NCI-H2171 (cell line): ENCODE measurements at regions not wholly inside any gene's neighbourhood (a gene's known extent, or its start where the extent isn't known, plus 50 kb on each side); places are given as distances from the start of the nearest gene placed in this dataset.
"Not testable (repeated sequence)": the region's sequence is repeated elsewhere in the genome, so short reads cannot be mapped to it uniquely, and the experiment has no call there.

Experiments used
- DNase-seq: peaks from one replicate; lab custom pipeline; 2025; lab: John Stamatoyannopoulos, UW

- no peak for DNase-seq
Observed at GRCh38 chr1:95532335-95532734, 298.3 kb downstream of the RWDD3 start.

DNA sequence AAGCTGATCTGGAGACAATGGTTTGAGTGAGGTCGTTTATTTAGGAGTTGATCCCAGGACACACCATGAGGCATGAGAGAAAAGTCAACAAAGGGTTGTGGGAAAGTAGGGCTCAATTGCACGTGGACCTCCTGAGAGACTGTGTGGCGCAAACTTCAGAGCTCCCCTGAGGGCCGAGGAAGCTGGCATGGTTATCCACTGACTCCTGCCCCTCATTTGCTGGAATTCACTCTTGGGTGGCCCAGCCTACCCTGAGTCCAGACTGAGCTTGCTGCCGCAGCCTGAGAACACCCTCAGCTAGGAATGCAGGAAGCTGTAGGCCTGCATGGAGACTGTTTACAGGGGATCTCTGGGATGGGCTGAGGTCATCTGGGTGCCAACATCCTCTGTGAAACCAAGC is 301.0 kb downstream of the RWDD3 start:
- DNase-seq, result no peak

GRCh38 chr1:95535614-95536013 is 301.6 kb downstream of the RWDD3 start:
- no peak for DNase-seq

- no peak for DNase-seq
Observed at GRCh38 chr1:95536501-95536900, 302.5 kb downstream of the RWDD3 start.

DNA sequence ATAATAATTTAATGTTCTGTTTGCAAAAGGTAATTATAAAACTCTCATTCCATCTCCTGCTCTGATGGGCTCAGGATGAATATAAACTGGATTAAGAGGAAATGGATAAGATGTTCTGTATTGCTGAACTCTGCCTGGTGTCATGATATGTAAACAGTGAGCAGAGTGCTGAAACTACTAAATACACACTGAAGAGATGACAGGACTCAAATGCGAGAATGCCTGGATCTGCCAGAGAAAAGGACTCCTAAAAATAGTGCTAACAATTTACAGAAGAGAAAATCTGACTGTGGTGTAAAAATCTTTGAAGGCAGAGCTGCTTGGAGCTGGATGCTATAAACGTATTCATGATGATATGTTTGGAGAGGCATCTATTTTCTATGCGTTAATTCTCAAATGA is 303.2 kb downstream of the RWDD3 start:
- DNase-seq, result no peak

DNA sequence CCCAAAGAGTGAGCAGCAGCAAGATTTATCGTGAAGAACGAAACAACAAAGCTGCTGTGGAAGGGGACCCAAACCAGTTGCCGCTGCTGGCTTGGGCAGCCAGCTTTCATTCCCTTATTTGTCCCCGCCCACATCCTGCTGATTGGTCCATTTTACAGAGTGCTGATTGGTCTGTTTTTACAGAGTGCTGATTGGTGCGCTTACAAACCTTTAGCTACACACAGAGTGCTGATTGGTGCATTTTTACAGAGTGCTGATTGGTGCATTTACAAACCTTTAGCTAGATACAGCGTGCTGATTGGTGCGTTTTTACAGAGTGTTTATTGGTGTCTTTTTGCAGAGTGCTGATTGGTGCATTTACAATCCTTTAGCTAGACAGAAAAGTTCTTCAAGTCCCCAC is 304.2 kb downstream of the RWDD3 start:
- DNase-seq, result not testable (repeated sequence)

GRCh38 chr1:95542936-95543335 is 308.9 kb downstream of the RWDD3 start:
- DNase-seq, result no peak

DNA sequence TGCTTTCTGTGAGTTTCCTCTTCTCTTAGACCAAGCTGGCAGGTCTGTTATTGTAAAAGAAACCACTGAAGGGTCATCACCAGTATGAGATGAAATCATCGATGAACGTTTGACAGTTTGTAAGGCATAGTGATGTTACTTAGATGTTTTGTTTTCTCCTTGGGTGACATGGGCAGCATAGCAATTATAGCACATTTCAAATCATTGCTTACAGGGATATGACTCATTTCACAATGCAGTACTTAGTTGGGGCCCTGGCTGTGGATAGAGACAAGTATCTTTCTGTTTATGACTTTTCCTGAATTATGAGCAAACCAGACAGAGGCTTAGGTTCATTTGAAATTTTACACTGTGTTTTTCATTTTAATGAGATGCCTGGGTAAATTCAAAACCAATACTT is 313.0 kb downstream of the RWDD3 start:
- DNase-seq, result no peak

- DNase-seq, result no peak
Observed at GRCh38 chr1:95548211-95548610, 314.2 kb downstream of the RWDD3 start.

DNA sequence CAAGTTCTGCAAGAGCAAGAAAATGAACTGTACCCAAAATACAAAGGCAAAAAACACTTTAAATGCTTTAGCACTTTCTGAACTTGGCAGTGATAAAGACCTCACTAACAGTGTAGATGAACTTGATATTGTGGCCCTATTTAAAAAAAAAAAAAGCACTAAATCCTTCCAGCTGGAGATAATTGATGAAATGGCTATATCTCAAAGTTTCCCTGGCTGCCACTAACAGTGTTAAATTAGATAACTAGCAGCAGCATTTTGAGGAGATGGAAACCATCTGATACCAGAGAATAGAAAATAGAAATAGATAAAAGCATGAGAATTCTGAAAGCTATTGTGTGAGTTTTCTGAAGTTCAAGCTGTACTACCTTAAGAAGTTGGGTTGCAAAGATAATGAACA is 317.2 kb downstream of the RWDD3 start:
- no peak for DNase-seq

GRCh38 chr1:95553595-95553994 is 319.6 kb downstream of the RWDD3 start:
- DNase-seq, result no peak

- no peak for DNase-seq
Observed at GRCh38 chr1:95554408-95554807, 320.4 kb downstream of the RWDD3 start.

DNA sequence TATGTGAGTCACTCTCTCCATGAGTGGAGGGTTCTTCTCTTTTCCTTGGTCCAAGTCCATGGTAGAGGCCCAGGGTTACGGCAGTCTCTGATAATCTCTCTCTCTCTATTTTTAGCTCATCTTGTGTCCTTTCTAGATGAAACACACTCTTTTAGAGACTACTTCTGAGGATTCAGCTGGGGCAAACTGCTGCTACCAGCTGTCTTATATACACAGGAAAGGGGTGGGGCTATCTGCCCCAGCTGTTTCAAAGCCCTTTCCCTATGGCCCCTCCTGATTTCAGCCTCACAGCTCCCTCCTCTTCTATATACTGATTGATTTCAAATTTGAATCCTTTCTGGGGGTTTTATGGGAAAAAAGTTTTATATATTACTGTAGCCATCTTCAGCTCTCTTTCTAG is 324.8 kb downstream of the RWDD3 start:
- DNase-seq, result no peak

DNA sequence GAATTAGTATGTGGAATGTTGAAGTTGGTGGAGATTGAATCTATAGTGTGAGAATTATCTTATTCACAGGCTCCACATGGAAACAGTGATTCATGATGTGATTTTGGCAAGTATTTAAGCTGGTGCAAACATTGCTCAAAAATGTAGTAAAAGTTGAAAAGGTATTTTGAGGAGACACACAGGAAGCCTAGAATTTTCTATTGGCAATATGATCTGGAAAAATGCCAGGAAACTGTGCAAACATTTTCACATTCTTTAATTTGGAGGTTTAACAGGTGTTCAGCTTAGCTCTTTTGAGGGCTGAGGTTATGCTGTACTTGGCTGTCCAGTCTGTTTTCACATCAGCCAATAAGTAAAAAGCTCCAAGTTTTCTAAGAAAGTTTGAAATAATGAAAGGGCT is 327.3 kb downstream of the RWDD3 start:
- DNase-seq, result no peak

DNA sequence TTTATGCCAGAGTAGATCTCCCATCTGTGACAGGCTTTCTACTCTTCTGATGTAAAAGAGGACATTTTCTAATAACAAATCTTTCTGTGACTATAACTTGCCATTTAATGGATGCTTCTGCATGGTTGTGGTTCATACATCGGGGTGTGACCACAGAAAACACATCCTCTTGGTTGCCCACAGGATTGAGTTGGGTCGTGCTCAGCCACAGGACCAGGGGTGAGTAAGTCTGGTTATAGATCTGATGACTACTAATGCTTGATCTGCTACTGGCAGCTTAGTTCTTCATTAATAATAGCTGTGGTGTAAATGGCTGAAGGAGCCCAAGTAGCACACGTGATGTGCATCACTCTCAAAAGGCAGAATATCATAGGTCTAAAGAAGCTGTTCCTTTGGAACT is 328.2 kb downstream of the RWDD3 start:
- DNase-seq, result no peak

DNA sequence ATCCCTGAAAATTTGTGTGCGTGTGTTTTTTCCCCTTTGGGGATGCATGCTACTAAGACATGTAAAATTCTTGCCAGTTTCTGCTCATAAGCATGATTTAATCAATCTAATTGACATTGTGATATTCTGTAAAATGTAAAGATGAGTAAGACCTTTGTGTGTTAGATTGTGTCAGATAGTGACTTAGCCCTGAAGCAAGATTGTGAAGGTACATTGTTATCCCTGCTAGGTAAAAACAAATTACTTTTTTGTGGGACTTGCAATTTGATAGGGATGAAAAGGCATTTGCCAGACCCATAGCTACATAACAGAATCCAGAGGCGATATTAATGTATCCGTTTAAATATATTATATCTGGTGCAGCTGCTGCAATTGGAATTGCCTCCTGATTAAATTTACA is 338.0 kb downstream of the RWDD3 start:
- DNase-seq, result no peak

- no peak for DNase-seq
Observed at GRCh38 chr1:95572962-95573361, 339.0 kb downstream of the RWDD3 start.

GRCh38 chr1:95575291-95575690 is 341.3 kb downstream of the RWDD3 start:
- no peak for DNase-seq

GRCh38 chr1:95578462-95578861 is 344.5 kb downstream of the RWDD3 start:
- DNase-seq, result no peak

GRCh38 chr1:95582191-95582590 is 348.2 kb downstream of the RWDD3 start:
- no peak for DNase-seq

- no peak for DNase-seq
Observed at GRCh38 chr1:95582746-95583145, 348.7 kb downstream of the RWDD3 start.

- DNase-seq, result no peak
Observed at GRCh38 chr1:95583661-95584210, 349.7 kb downstream of the RWDD3 start.

GRCh38 chr1:95584315-95584714 is 350.3 kb downstream of the RWDD3 start:
- DNase-seq, result no peak

- DNase-seq, result no peak
Observed at GRCh38 chr1:95604771-95605170, 370.8 kb downstream of the RWDD3 start.

DNA sequence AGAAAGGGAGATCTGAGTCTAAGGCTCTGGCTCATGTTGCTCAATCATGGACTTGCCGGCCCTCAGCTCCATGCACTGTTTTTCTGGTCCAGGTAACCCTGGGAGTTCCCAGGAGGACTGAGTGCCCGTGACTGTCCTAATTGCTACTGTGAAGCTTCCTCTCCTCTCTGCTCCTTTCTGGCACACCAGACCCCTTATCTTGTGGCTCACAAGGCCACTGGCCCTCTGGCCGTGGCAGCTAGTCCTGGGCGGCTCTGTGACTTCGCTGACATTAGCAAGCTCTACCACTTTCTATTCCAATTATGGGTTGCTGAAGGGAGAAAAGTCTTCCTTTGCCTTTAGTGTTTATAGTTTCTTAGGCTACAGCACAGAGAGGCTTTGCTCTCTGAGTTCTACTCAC is 380.2 kb downstream of the RWDD3 start:
- no peak for DNase-seq
